ENCODE measurements at regions not wholly inside any gene's neighbourhood (a gene's known extent, or its start where the extent isn't known, plus 50 kb on each side); places are given as distances from the start of the nearest gene placed in this dataset.
"Not testable (repeated sequence)": the region's sequence is repeated elsewhere in the genome, so short reads cannot be mapped to it uniquely, and the experiment has no call there.

DNA sequence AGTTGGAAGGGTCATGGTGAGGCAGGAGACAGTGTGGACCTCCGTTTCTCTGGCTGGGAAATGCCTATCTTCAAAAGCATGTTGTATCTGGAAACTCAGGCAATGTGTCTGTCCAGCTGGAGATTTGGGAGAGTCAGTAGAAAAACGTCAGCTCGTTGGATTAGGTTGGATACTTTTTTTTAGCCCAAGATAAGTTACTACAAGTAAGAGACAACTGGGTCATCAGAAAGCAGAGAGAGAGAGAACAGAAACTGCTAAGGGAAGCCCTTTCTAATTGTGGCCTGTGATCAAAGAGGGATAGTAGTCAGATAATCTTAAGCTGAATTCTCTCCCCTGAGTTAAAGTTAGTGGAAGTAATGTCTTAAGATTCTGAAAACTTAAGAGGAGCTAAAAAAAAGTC lies 78.9 kb upstream of the ZNF280D start:
- no peak for DNase-seq (ENCODE audit: extremely low read depth, low read depth)

DNA sequence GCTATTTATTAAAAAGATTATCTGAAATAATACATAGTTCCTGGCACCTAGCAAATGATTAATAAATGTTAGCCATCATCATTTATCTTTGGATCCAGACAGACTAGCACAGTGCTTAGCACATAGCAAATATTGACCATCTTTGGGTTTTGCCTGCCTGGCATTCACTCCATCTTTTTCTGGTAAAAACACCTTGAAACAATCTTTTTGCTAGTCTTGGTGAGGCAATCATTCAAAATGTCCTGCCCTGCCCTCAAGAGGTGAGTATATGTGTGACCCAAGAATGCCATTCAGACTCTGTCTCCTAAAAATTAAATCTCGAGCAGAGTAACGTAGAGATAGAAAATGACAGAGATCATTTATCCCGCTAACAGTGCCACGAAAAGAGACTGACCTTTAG lies 78.3 kb upstream of the ZNF280D start:
- no peak for DNase-seq (ENCODE audit: extremely low read depth, low read depth)

- DNase-seq (ENCODE audit: extremely low read depth, low read depth): no peak
These were observed 74.9 kb upstream of the ZNF280D start for GRCh38 chr15:56808160-56808559.

- no peak for DNase-seq (ENCODE audit: extremely low read depth, low read depth)
These were observed 72.8 kb upstream of the ZNF280D start for GRCh38 chr15:56806148-56806536.

- DNase-seq (ENCODE audit: extremely low read depth, low read depth): peak; percentile 75
These were observed 72.3 kb upstream of the ZNF280D start for GRCh38 chr15:56805466-56806147.

DNA sequence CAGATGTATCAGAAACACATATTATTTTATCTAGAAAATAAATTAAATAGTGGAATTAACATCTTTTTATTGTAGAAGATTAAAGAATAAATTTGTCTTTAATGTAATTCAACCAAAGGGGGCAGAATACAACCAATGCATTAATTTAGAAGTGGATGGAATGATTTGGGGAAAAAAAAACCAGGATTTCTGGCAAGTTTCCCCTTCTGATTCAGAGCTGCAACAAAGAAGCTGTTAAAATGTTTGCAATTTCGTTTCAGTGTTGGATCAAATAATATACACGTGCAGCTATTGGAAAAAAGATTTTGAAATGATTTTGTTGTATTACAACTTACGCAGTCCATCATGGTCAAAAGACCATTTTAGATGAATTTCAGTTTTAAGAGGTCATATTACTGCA lies 71.6 kb upstream of the ZNF280D start:
- DNase-seq (ENCODE audit: extremely low read depth, low read depth): no peak

- no peak for DNase-seq (ENCODE audit: extremely low read depth, low read depth)
These were observed 71.0 kb upstream of the ZNF280D start for GRCh38 chr15:56804279-56804678.

DNA sequence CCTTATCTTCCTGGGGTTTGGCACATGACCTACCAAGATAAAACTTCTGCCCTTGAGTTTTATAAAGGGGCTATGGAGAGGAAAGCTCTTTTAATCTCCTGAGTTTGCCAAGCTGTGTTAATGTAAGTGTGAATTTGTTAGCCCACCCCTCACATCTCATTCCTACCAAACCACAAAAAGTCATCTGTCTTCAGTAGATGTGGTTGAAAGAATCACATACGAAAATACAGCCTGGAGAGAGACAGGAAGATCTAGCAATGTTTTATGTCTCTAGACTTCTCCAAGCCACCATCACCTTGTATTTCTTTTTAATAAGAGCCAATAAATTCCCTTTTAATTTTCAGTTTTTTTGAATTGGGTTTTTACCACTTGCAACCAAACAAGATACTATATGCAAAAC lies 68.9 kb upstream of the ZNF280D start:
- DNase-seq (ENCODE audit: extremely low read depth, low read depth): no peak

- no peak for DNase-seq (ENCODE audit: extremely low read depth, low read depth)
These were observed 65.3 kb upstream of the ZNF280D start for GRCh38 chr15:56798639-56799038.

DNA sequence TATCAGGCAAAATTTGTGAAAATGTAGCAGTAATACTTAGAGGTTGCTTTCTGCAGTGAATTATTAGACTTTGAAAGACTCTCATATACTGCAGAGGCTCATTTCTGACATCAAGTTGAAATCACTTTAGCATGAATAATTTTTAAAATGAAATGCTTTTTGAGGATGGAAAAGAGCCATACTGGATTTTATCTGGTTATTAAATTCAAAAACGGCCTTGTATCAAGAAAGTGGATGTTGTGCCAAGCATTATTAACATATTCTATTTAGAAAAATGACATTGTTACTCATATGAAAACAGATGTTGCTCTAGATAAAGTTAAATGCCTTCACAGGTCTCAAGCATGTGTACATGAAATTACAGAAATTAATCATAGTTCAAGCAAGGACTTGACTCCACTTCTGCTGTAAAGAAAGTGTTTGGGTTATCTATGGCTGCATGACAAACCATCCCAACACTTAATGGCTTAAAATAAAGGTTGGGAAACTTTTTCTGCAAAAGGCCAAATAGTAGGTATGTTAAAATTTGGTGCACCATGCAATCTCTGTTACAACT lies 64.5 kb upstream of the ZNF280D start:
- DNase-seq (ENCODE audit: extremely low read depth, low read depth): no peak

GRCh38 chr15:56795502-56795901 lies 62.2 kb upstream of the ZNF280D start:
- DNase-seq (ENCODE audit: extremely low read depth, low read depth): no peak

DNA sequence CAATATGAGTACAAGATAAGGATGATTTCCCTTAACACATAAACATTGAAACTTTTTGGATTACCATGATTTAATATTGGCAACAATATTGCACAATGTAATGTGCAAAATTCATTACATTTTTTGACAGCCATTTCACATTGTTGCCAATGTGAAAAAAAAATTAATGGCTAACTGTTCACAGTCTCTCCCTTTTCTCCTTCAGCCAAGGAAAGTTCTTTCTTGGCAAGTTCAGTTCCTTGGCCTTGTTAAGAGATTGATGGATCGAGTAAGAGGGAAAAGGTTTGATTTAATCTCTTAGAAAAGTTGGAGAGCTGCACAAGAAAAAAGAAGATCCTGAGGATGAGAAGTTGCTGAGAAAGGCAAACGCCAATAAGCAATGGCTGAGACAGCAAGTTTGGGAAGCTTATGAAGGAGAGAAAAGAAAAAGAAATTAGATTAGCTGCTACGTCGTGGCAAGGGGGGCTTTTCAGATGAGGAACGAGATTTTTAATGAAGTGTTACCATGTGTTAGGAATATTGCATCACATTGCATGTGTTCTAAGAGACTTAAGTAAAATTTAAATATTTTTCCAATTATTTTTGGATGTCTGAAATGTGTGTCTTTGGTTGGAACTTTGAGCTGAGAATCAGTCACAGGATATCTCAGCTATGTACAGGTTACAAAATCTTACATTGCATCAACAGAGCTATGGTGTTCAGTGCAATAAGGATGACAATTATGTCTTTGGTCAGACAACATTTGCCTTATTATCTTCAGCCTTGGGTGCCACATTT lies 61.4 kb upstream of the ZNF280D start:
- DNase-seq (ENCODE audit: extremely low read depth, low read depth): no peak

- no peak for DNase-seq (ENCODE audit: extremely low read depth, low read depth)
These were observed 60.9 kb upstream of the ZNF280D start for GRCh38 chr15:56794165-56794552.

DNA sequence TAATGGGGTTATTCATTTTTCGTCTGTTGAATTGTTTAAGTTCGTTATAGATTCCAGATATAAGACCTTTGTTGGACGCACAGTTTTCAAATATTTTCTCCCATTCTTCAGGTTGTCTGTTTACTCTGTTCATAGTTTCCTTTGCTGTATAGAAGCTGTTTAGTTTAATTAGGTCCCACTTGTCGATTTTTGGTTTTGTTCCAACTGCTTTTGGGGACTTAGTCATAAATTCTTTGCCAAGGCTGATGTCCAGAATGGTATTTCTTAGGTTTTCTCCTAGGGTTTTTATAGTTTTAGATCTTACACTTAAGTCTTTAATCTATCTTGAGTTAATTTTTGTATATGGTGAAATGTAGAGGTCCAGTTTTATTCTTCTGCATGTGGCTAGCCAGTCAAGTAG lies 58.9 kb upstream of the ZNF280D start:
- no peak for DNase-seq (ENCODE audit: extremely low read depth, low read depth)

- not testable (repeated sequence) for DNase-seq (ENCODE audit: extremely low read depth, low read depth)
These were observed 58.2 kb upstream of the ZNF280D start for GRCh38 chr15:56791521-56791920.

DNA sequence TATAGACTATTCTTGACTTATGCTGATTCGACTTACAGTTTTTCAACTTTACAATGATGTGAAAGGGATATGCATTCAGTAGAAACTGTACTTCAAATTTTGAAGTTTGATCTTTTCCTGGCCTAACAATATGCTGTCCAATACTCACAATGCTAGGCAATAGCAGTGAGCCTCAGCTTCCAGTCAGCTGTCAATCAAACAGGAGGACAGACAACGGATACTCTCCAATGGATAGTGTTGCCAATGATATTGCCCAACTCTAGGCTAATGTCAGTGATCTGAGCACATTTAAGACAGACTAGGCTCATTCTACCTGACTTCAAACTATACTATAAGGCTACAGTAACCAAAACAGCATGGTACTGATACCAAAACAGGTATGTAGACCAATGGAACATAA lies 55.0 kb upstream of the ZNF280D start:
- DNase-seq (ENCODE audit: extremely low read depth, low read depth): no peak

- DNase-seq (ENCODE audit: extremely low read depth, low read depth): no peak
These were observed 53.7 kb upstream of the ZNF280D start for GRCh38 chr15:56786966-56787365.

- DNase-seq (ENCODE audit: extremely low read depth, low read depth): no peak
These were observed 50.8 kb upstream of the ZNF280D start for GRCh38 chr15:56783857-56784661.

- DNase-seq (ENCODE audit: extremely low read depth, low read depth): no peak
These were observed 50.0 kb upstream of the ZNF280D start for GRCh38 chr15:56783156-56783856.
